Kidney epithelial cell (primary cell): ENCODE measurements at regions not wholly inside any gene's neighbourhood (a gene's known extent, or its start where the extent isn't known, plus 50 kb on each side); places are given as distances from the start of the nearest gene placed in this dataset.

Source experiments
- DNase-seq: peaks from one replicate; pipeline ENCODE4 v3.0.0-alpha.2; 2010; ENCODE audit warnings: low read depth
- H3K27me3 ChIP-seq: 2 replicates; pipeline ENCODE4 v1.6.0; 2011; ENCODE audit warnings: low read length; ENCODE audit not compliant: control insufficient read depth, insufficient read depth
- H3K36me3 ChIP-seq: 2 replicates; pipeline ENCODE4 v1.5.1; 2011; ENCODE audit warnings: low read length; ENCODE audit not compliant: control insufficient read depth, insufficient read depth
- H3K4me3 ChIP-seq: 2 replicates; pipeline ENCODE4 v1.5.1; 2011; ENCODE audit warnings: low read depth, mild to moderate bottlenecking, control low read depth, low read length
- CTCF ChIP-seq: IDR thresholded peaks from 2 replicates; pipeline ENCODE4 v1.5.1; 2011; ENCODE audit warnings: mild to moderate bottlenecking, moderate library complexity, low read length, control low read depth, inconsistent platforms; ENCODE audit not compliant: insufficient read depth, poor library complexity, severe bottlenecking

DNA sequence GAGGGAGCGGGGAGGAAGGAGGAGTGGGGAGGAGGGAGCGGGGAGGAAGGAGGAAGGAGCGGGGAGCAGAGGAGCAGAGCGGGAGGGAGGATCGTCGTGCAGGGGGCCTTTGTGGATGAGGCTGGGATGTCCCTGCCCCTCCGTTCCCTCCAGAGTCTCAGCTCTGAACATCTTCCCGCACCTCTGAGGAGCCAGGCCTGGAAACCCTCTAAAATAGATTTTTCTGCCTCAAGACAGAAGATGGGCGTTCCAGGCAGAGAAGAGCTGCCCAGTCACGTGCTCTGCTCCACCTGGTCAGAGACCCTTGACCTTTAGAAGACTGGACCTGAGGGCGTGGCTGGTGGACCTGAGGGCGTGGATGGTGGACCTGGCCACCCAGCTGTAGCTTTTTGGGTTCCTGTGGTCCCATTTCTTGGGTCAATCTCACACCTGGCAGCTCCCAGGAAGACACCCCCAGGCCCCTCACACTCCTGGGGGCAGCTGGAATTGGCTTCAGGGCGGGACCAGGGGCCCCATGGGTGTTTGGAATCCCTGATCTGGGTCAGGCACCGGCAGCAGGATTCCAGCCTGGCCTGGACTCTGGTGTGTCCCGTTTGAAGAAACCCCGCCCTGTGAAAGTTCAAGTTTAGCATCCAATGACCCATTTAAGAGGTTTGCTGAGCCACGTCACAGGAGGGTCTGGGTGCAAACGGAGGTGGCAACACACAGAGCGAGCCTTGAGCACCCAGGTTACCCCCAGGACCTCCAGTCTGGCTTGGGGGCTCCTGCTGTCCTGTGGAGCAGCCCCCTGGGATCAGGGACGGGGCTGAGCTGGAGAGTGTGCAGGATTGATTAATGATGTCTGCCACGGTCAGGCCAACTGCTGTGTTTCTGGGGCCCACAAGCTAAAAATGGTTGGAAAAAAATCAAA lies 96.9 kb upstream of the BHLHE23 start:
- no peak for DNase-seq
- TF ChIP-seq CTCF, result no peak
- Histone ChIP-seq H3K36me3 (no peaks in the 10 kb centered on the region), H3K27me3 (peaks cover 27% of the 10 kb centered on the region), H3K4me3 (no peak overlapping the region)

GRCh38 chr20:63102721-63103375 lies 96.1 kb upstream of the BHLHE23 start:
- H3K36me3 ChIP-seq, result no peaks in the 10 kb centered on the region
- no peak overlapping the region for H3K4me3 ChIP-seq
- no peak for DNase-seq
- H3K27me3 ChIP-seq, result peaks cover 27% of the 10 kb centered on the region
- no peak for TF ChIP-seq CTCF

DNA sequence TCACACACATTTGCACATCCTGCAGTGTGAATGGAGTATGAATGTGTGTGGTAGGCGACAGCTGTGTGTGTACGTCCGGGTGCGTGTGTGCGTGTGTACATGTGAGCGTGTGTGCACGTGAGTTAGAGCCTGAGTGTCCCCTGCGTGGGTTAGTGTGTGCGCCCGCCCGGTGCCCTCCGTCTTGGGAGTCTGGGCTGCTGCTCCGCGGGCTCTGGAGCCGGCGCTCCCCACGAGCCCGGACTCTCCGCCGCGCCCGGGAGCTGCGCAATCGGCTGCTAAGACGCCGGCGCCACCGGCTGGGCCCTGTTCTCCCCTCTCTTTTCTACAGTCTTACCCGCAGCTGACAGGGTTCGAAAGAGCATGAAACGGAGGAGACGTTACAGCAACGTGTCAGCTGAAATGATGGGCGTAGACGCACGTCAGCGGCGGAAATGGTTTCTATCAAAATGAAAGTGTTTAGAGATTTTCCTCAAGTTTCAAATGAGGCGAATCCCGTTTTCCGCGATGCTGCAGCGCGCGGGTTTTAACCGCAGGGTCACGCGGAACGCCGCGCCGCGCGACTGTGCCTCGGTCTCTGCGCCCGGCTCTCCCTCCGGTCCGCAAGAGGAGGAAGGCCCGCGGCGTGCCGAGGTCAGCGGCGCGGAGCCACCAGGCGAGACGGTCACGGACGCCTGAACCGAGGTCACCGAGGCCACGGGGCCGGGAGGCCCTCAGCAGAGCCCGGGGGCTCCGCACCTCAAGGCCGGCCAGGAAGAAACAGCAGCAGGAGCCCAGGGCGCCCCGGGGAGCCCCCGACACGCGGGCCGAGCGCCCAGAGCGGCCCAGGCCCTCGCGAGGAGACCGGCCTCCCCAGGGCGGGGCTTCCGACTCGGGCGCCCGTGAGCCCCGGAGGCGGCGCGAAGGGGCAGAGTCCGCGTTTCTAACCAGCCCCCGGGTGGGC lies 95.3 kb upstream of the BHLHE23 start:
- no peak for DNase-seq
- no peak for TF ChIP-seq CTCF
- Histone ChIP-seq H3K27me3 (peaks cover 27% of the 10 kb centered on the region), H3K4me3 (peak overlapping the region; percentile 32), H3K36me3 (no peaks in the 10 kb centered on the region)

DNA sequence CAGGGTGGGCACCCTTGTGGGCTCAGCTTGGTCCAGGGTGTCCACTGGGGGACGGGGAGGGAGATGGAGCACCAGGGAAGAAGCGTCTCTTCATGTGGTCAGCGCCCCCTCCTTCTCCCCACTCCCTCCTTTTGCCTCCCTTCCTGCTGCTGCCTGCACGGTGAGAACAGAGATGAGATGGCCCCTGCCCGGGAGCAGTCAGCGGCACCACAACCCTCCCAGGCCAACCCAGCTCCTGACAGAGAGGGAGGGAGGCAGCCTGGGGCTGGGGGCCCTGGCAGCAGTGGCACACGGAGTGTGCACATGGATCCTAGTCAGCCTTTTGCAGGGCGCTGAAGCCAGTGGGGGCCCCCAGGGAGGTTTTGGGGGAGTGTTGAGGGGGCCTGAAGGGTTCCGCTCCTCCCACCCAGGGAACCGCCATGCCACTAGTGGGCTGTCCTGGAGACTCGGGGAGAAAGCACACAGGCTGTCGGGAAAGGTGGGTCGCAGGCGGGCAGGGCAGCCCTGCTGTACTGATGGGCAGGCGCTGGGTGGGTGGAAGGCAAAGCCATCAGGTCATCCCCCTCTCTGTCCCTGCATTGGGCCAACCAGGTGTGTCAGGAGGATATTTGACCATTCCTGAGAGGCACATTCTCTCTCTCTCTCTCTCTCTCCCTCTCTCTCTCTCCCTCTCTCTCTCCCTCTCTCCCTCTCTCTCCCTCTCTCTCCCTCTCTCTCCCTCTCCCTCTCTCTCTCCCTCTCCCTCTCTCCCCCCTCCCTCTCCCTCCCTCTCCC lies 94.3 kb upstream of the BHLHE23 start:
- no peak for DNase-seq
- Histone ChIP-seq H3K36me3 (no peaks in the 10 kb centered on the region), H3K4me3 (no peak overlapping the region), H3K27me3 (peaks cover 34% of the 10 kb centered on the region)
- TF ChIP-seq CTCF, result no peak

GRCh38 chr20:63100174-63100925 lies 93.6 kb upstream of the BHLHE23 start:
- Histone ChIP-seq H3K36me3 (no peaks in the 10 kb centered on the region), H3K27me3 (peaks cover 38% of the 10 kb centered on the region), H3K4me3 (no peak overlapping the region)
- DNase-seq, result no peak
- no peak for TF ChIP-seq CTCF
